ENCODE measurements at regions not wholly inside any gene's neighbourhood (a gene's known extent, or its start where the extent isn't known, plus 50 kb on each side); places are given as distances from the start of the nearest gene placed in this dataset.

DNA sequence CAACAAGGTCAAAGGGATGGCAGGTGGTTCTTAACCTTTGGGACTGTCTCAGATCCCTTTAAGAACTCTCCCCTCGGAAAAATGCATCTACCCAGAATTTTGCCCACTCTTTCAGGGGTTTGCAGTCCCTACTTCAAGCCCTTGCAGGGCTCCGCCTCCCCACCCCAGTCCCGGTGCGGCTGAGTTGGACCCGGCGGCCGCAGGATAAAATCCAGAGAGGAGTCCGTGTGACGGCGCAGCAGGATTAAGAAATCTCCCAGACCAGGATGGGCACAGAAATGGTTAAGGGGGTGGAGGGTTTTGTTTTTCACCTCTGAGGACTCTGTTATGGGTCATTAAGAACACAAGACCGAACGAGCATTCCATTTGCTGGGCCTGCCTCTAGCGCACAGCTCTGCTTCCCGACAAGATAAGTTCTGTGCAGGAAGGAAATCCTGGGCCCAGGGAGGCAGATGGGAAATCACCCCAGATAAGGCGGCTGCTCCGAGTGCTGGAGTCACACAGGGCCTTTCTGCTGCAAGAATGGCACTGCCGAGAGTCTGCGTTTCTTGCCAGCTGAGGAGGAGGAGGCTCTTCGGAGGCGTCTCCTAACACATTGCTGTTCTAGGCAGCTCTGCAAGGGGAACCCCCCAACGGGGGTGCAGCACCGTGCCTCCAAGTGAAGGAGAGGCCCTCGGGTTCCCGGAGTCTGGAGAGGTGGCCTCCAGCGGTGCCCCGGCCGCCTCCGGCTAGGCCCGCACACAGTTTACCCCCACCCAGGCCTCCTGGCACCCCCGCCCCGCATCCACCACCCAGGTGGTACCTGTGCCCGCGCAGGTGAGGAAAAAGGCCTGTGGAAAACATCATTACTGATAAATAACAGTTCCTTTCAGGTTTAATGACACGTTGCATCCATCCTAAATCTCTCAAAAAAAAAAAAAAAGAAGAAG lies 277.6 kb downstream of the BCOR start:
- Histone ChIP-seq H3K4me1 (peaks cover 0 to 15% (median 9%) of the 10 kb centered on the region in 9 donors), H3K4me3 (peak overlapping the region; percentile 3 to 54 (median 44)), H3K9me3 (peaks cover 0 to 9% (median 0%) of the 10 kb centered on the region in 11 donors), H3K36me3 (no peaks in the 10 kb centered on the region), H3K27ac (peak overlapping the region in 2 of 10 donors; percentile 16 to 19), H3K27me3 (peaks cover 0 to 79% (median 0%) of the 10 kb centered on the region in 7 donors)
- 30 to 38% methylated on average over 33 to 34 of the region's 34 CpGs for WGBS, 2 donors
- ATAC-seq, result peak in 6 of 8 donors; percentile 13 to 56 (median 29)
- TF ChIP-seq, protein P1, sequence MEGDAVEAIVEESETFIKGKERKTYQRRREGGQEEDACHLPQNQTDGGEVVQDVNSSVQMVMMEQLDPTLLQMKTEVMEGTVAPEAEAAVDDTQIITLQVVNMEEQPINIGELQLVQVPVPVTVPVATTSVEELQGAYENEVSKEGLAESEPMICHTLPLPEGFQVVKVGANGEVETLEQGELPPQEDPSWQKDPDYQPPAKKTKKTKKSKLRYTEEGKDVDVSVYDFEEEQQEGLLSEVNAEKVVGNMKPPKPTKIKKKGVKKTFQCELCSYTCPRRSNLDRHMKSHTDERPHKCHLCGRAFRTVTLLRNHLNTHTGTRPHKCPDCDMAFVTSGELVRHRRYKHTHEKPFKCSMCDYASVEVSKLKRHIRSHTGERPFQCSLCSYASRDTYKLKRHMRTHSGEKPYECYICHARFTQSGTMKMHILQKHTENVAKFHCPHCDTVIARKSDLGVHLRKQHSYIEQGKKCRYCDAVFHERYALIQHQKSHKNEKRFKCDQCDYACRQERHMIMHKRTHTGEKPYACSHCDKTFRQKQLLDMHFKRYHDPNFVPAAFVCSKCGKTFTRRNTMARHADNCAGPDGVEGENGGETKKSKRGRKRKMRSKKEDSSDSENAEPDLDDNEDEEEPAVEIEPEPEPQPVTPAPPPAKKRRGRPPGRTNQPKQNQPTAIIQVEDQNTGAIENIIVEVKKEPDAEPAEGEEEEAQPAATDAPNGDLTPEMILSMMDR (IDR thresholded peaks at IDR 0.05), result no peak
- intact Hi-C loops (cut with DNase I), result loop anchor here (2.0 to 10.0 kb wide), 18 partner anchors 75 to 447 kb away; partner anchors contain the start of gene BCOR (in 4 of the 10)
- no peak for DNase-seq

DNA sequence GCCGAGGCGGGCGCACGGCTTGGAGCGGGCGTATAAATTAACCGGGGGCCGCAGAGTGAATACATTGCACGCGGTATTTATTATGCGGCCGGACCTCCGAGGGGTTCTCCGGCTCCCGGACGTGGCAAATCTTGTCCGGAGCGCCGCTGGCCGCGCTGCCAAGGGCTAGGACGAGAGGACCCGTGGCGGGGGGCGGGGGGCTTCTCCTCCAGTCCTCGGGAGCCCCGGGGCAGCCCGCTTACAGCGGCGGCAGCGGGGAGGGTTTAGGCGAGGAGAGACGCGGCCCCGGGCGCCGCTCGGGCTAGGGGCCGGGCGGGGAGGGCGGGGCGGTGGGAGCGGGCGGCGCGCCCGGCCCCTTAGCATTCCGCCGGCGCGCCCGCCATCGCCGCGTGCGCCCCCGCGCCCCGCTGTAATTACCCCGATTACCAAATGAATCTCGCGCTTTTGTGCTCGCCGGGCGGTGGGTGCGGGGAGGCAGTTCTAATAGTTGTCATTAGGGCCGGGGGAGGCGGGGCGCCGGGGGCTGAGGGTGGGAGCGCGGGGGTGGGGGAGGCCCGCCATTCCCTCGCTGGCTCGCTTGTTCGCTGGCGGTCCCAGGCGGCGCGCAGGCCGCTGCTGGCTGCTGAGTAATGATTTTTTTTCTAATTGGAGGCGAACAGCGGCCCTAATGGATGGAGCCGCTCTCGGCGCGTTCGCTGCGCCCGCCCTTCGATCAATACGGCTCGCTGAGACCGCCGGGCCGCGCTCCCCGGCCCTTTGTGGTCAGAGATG lies 276.6 kb downstream of the BCOR start:
- H3K9me3 ChIP-seq, result peaks cover 0 to 9% (median 0%) of the 10 kb centered on the region in 11 donors
- TF ChIP-seq, protein P1 (IDR thresholded peaks at IDR 0.05), result peak in 1 of 9 donors; percentile 8
- H3K4me1 ChIP-seq, result peaks cover 0 to 15% (median 9%) of the 10 kb centered on the region in 9 donors
- ATAC-seq, result peak in 7 of 8 donors; percentile 40 to 83 (median 43)
- H3K36me3 ChIP-seq, result no peaks in the 10 kb centered on the region
- peak in 1 of 2 donors; percentile 19 for DNase-seq
- peak overlapping the region; percentile 3 to 54 (median 44) for H3K4me3 ChIP-seq
- peak overlapping the region in 2 of 10 donors; percentile 25 to 40 for H3K27ac ChIP-seq
- H3K27me3 ChIP-seq, result peaks cover 0 to 84% (median 0%) of the 10 kb centered on the region in 7 donors
- WGBS, 2 donors, result 1 to 2% methylated on average over 44 to 87 of the region's 98 CpGs
- intact Hi-C loops (cut with DNase I), result loop anchor here in 3 of 10 donors (2.0 to 10.0 kb wide), 4 partner anchors 74 to 446 kb away; no protein-coding TSS in a partner anchor

GRCh38 chrX:39821709-39822095 lies 276.1 kb downstream of the BCOR start:
- DNase-seq (no peak), ATAC-seq (peak in 3 of 8 donors; percentile 13 to 21 (median 14))
- TF ChIP-seq, protein P1 (IDR thresholded peaks at IDR 0.05), result no peak
- Histone ChIP-seq H3K4me1 (peaks cover 0 to 11% (median 9%) of the 10 kb centered on the region in 9 donors), H3K9me3 (peaks cover 0 to 9% (median 0%) of the 10 kb centered on the region in 11 donors), H3K36me3 (no peaks in the 10 kb centered on the region), H3K27ac (peak overlapping the region in 2 of 10 donors; percentile 25 to 40), H3K4me3 (peak overlapping the region in 9 of 10 donors; percentile 33 to 54 (median 46)), H3K27me3 (peaks cover 0 to 78% (median 0%) of the 10 kb centered on the region in 7 donors)
- 59 to 95% methylated on average over 6 to 26 of the region's 26 CpGs for WGBS, 2 donors
- intact Hi-C loops (cut with DNase I), result loop anchor here in 3 of 10 donors (2.0 to 10.0 kb wide), 4 partner anchors 73 to 446 kb away; no protein-coding TSS in a partner anchor

Data from heart right ventricle (tissue), 16 donors.